Right lobe of liver (tissue), 6 donors: ENCODE measurements at regions not wholly inside any gene's neighbourhood (a gene's known extent, or its start where the extent isn't known, plus 50 kb on each side); places are given as distances from the start of the nearest gene placed in this dataset.

ENCODE experiments used
- ATAC-seq, 4 donors: fragments of 200-7000 bp; cut with Tn5 transposase; one replicate each; pipeline ENCODE4 v1.9.1; 2020; ENCODE audit warnings: mild to moderate bottlenecking in 4 of 4, moderate library complexity in 4 of 4
- DNase-seq, 3 donors: peaks; one replicate each; pipeline ENCODE4 v3.0.0-alpha.2; 2020
- H3K27ac ChIP-seq, 3 donors: fragments of 200-600 bp; one replicate each; pipeline ENCODE4 v1.8.0; 2022
- H3K27me3 ChIP-seq, 2 donors: fragments of 200-600 bp; one replicate each; pipeline ENCODE4 v1.8.0; 2022
- H3K36me3 ChIP-seq, 4 donors: fragments of 200-600 bp; sonication (generic) in 1 of 4; one replicate each; pipeline versions ENCODE4 v1.5.1 to v1.8.0; 2017 to 2022; ENCODE audit warnings: control low read depth in 1 of 4
- H3K4me1 ChIP-seq, 4 donors: fragments of 200-600 bp; sonication (generic) in 1 of 4; one replicate each; pipeline versions ENCODE4 v1.5.1 to v1.8.0; 2017 to 2022; ENCODE audit warnings: control low read depth in 1 of 4
- H3K4me3 ChIP-seq, 3 donors: fragments of 200-600 bp; one replicate each; pipeline ENCODE4 v1.8.0; 2022
- H3K9me3 ChIP-seq, 4 donors: fragments of 200-600 bp; sonication (generic) in 1 of 4; one replicate each; pipeline versions ENCODE4 v1.5.1 to v1.8.0; 2017 to 2022; ENCODE audit warnings: control low read depth in 1 of 4
- CTCF ChIP-seq, 4 donors: fragments of 200-600 bp in 3 of 4; fragments of 450-650 bp in 1 of 4; IDR thresholded peaks; one replicate each; pipeline versions ENCODE4 v1.5.1 to v1.8.0; 2016 to 2022; ENCODE audit warnings: antibody characterized with exemption in 4 of 4, mild to moderate bottlenecking in 2 of 4
- POLR2A ChIP-seq: fragments of 450-650 bp; IDR thresholded peaks from one replicate; pipeline ENCODE4 v1.6.1; 2017; ENCODE audit warnings: antibody characterized with exemption, mild to moderate bottlenecking
- WGBS: methylation state at CpG from one replicate; pipeline ENCODE4 v1.1.6; 2018; ENCODE audit warnings: low coverage, low lambda C conversion rate; ENCODE audit not compliant: insufficient coverage; ENCODE audit errors: missing lambda C conversion rate; 5-methylcytosine and 5-hydroxymethylcytosine counted together
- intact Hi-C, 2 donors: fragments of 100-400 bp; cut with DNase I; formaldehyde crosslinking; loops; one replicate each; pipeline versions ENCODE4 v1.11.2 to v1.14.1; 2022
- donor health status: DM: no; HTN: yes; CAD: no.
- donor health status: DM: no; HTN: no; CAD: no.
- donor health status: DM: no; HTN: no; CAD: no.
- donor health status: DM: no; HTN: yes; CAD: no.
- donor health status: DM: no; HTN: yes; CAD: no.

- H3K9me3 ChIP-seq, result no peaks in the 10 kb centered on the region
- DNase-seq, result no peak
- no peak for TF ChIP-seq CTCF (IDR thresholded peaks at IDR 0.05)
- peaks cover 0 to 14% (median 4%) of the 10 kb centered on the region in 4 donors for H3K4me1 ChIP-seq
- H3K36me3 ChIP-seq, result no peaks in the 10 kb centered on the region
- H3K27ac ChIP-seq, result no peak overlapping the region
- no peaks in the 10 kb centered on the region for H3K27me3 ChIP-seq
- 88% methylated on average over 2 of the region's 2 CpGs for WGBS
- intact Hi-C loops, result no loop called here
- H3K4me3 ChIP-seq, result no peak overlapping the region
- ATAC-seq, result no peak
Measured at GRCh38 chr15:39272901-39273300, 308.0 kb upstream of the THBS1 start.

GRCh38 chr15:39273717-39274411 is 307.0 kb upstream of the THBS1 start:
- ATAC-seq, result peak; percentile 90 to 96 (median 92)
- Histone ChIP-seq H3K4me3 (no peak overlapping the region), H3K27ac (peak overlapping the region in 2 of 3 donors; percentile 17 to 70), H3K36me3 (no peaks in the 10 kb centered on the region), H3K4me1 (peaks cover 0 to 14% (median 4%) of the 10 kb centered on the region in 4 donors), H3K27me3 (no peaks in the 10 kb centered on the region), H3K9me3 (no peaks in the 10 kb centered on the region)
- intact Hi-C loops, result no loop called here
- TF ChIP-seq POLR2A, result no peak
- WGBS, result 23% methylated on average over 4 of the region's 4 CpGs
- DNase-seq, result peak in 1 of 3 donors; percentile 80

- intact Hi-C loops, result no loop called here
- no peaks in the 10 kb centered on the region for H3K27me3 ChIP-seq
- no peaks in the 10 kb centered on the region for H3K9me3 ChIP-seq
- H3K36me3 ChIP-seq, result no peaks in the 10 kb centered on the region
- peaks cover 0 to 14% (median 4%) of the 10 kb centered on the region in 4 donors for H3K4me1 ChIP-seq
- WGBS, result 55% methylated on average over 3 of the region's 3 CpGs
- TF ChIP-seq CTCF (IDR thresholded peaks at IDR 0.05) (no peak), POLR2A (no peak)
- H3K27ac ChIP-seq, result peak overlapping the region in 1 of 3 donors; percentile 70
- H3K4me3 ChIP-seq, result no peak overlapping the region
- DNase-seq (no peak), ATAC-seq (peak in 1 of 4 donors; percentile 9)
Measured at GRCh38 chr15:39275066-39275465, 305.8 kb upstream of the THBS1 start.

GRCh38 chr15:39279311-39279710 is 301.6 kb upstream of the THBS1 start:
- TF ChIP-seq CTCF (IDR thresholded peaks at IDR 0.05), result no peak
- no peak for TF ChIP-seq POLR2A
- no peaks in the 10 kb centered on the region for H3K36me3 ChIP-seq
- intact Hi-C loops, result no loop called here
- H3K27ac ChIP-seq, result no peak overlapping the region
- no peak for ATAC-seq
- H3K27me3 ChIP-seq, result no peaks in the 10 kb centered on the region
- 89% methylated on average over 3 of the region's 3 CpGs for WGBS
- peaks cover 0 to 5% (median 2%) of the 10 kb centered on the region in 4 donors for H3K4me1 ChIP-seq
- no peak for DNase-seq
- H3K4me3 ChIP-seq, result no peak overlapping the region
- H3K9me3 ChIP-seq, result no peaks in the 10 kb centered on the region

- Histone ChIP-seq H3K4me3 (no peak overlapping the region), H3K36me3 (no peaks in the 10 kb centered on the region), H3K9me3 (no peaks in the 10 kb centered on the region), H3K27ac (no peak overlapping the region), H3K4me1 (no peaks in the 10 kb centered on the region), H3K27me3 (no peaks in the 10 kb centered on the region)
- DNase-seq, result no peak
- TF ChIP-seq POLR2A, result no peak
- TF ChIP-seq CTCF (IDR thresholded peaks at IDR 0.05), result no peak
- no peak for ATAC-seq
- intact Hi-C loops, result no loop called here
- 50% methylated on average over 1 of the region's 1 CpG for WGBS
Measured at GRCh38 chr15:39281094-39281493, 299.8 kb upstream of the THBS1 start.
